NK-92 (cell line): ENCODE measurements at regions not wholly inside any gene's neighbourhood (a gene's known extent, or its start where the extent isn't known, plus 50 kb on each side); places are given as distances from the start of the nearest gene placed in this dataset.

Experiments used
- DNase-seq: peaks from one replicate; lab custom pipeline; 2025; ENCODE audit not compliant: unreplicated experiment; lab: John Stamatoyannopoulos, UW

DNA sequence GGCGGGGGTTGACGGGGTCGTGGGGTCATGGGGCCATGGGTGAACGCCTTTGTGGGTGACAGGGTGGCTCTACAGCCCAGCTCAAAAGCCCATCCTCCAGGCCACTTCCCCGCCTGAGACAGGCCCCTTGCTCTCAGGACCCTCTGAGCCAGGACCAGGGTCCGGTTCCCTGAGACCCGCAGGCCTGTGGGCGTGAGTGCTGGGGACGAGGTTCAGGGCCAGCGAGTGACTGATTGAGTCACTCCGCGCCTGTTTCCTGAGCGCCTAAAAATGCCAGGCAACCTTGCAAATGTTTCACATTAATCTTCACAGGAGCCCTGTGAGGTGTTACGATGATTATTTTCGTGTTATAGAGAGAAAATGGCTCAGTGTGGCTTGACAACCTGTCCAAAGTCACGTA is 97.8 kb downstream of the ZNF674 start:
- no peak for DNase-seq

DNA sequence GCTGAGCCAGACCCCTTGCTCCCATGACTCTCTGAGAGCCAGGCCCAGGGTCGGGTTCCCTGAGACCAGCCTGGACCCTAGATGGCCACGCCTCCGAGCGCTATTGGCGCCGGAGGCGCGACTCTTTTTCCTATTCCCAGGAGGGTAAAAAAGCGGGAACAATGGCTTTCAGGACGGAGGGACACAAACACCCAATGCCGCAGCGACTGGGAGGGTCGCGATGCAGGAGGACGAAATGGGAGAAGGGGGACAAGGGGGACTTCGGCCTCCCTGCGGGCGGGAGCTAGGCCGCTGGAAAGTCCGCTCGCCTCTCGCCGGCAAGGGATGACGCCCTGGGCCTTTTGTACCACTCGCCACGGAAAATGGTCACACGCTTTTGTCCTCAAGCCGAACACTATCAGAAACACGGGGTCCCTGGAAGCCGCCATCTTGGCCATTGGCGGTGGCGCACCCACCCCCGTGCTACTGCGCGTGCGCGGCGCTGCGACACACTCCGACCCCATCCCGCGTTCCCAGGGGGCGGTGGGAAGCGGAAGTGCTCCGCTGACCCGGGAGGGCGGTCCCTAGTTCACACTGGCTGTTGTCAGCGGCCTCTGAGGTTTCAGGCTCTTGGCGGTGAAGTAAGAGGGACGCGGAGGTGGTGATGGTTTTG is 98.4 kb downstream of the ZNF674 start:
- DNase-seq = peak; percentile 21

DNA sequence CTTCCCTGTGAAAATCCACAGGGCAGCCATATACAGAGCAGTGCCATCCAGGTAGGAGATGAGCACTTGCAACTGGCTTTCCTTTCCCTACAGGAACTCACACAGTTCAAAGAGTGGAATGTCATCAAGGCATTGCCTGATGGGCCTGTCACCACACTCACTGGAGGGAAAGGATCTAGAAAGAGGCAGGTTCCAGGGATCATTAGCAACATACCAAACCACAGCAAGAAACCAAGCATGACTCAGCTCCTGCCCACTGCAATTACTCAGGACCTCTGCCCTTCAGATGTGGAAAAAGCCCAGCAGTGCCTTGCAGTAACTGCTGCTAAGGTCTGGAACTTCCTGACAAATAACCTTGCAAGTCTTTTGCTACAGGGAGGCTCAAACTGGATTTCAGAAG is 101.2 kb downstream of the ZNF674 start:
- DNase-seq = no peak

DNA sequence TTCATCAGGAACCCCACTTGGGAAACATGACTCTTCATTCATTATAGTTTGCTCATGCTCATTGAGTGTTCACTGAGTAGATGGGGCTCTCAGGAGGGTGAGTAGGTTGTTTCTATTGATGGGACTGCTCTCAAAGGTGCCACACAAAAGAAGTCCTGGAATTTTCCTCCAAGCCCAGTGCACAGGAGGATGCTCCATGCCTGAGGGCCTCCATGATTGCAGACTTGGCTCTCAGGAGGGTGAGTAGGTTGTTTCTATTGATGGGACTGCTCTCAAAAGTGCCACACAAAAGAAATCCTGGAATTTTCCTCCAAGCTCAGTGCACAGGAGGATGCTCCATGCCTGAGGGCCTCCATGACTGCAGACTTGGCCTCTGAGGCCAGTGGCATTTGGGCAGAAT is 108.5 kb downstream of the ZNF674 start:
- no peak for DNase-seq

DNA sequence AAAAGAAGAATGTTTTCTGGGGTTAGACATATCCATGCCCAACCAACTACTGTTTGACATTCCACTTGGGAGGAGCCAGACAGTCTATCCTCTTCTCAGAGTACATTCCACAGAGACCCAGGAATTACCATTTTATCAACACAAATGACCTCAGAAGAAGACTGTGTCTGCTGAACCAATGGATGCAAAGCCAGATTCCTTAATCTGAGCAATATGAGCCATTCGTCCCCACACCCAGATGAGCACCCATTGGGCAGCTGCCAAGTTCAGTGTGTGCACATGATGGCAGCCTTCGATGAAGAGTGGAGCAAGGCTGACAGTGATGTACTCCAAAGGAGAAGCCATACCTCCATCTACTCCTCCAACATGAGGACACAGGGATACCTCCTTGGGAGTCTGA is 111.3 kb downstream of the ZNF674 start:
- DNase-seq = no peak

DNA sequence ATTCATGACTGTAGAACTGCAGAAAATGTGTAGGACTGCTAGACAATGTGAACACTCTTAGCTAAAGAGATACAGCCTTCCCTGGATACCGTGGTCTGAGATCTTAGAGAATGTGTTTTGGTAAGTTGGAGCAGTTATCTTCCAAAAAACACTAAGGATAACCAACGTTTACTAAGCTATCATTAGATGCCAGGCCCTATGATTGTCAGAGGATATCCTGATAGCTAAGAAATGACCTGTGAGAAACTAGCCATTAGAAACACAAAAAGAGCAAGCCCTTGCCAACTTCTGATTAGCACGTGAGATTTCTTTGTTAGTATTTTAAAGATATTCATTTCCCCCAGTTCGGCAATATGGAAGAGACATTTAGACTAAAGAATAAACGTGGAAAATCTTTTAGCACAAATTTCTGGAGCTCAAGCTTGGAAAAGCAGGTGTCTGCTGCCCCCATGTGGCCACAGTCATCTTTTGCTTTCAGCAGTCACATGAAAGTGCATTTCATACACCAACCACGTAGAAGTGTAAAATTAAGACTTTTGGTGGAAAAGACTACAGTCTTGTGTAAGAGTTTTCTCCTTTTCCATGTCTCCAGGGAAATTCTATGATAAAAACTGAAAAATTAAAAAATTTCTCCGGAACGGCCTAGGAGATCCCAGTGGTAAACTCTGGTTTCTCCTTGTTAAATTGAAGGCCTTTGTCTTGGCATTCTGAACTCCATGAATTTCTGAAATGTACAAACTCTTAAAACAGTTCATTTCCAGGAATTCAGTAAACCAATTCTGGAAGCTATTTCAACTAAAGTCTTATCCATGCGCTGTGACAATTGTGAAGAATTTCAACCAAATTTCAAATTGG is 136.4 kb downstream of the ZNF674 start:
- no peak for DNase-seq

DNA sequence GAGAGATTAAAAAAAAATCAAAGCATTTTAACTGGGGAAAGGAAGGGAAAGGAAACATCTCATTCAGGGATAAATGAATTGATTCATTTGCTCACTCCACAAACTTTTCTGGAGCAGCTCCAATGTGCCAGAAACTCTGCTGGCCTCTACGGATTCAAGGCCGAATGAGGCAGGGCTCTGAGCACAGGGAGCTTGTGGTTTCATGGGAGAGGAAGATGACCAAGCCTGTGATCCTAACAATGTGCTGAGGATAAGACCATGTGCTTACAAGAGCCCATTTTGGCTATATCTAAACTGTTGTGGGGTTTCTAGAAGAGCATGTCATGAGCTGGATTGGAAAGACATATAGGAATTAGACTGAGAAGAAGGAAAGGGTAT is 137.5 kb downstream of the ZNF674 start:
- DNase-seq = no peak

DNA sequence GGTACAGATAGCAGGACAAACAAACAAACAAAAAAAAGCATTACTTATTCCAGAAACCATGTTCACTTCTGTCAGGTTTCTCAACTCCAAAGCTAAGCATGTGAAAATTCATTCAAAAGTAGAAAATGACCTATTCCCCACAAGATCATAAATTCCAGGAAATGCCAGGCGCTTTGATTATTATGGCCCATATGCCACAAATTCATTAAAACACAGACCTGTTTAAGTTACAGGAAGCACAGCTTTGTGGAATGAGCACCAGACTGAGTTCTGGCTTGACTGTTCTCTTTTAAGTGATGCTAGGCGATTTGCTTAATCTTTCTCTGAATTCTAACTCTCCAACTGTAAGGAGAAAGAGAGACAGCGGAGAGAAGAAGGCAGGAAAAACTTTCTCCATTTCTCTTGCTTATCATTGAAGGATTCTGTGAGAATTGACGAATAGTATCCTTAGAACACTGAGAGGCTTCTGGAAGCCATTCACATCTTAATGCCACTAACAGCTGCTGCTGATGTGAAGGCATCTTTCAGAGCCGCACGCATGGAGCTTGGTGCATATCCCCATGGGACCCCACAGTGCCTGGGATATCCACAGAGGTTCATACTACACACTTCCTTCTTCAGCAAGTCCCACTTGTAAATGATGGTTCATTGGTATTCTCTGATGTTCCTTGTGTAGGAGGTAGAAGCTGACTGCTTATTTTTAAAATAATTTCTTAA is 138.0 kb downstream of the ZNF674 start:
- DNase-seq = no peak

DNA sequence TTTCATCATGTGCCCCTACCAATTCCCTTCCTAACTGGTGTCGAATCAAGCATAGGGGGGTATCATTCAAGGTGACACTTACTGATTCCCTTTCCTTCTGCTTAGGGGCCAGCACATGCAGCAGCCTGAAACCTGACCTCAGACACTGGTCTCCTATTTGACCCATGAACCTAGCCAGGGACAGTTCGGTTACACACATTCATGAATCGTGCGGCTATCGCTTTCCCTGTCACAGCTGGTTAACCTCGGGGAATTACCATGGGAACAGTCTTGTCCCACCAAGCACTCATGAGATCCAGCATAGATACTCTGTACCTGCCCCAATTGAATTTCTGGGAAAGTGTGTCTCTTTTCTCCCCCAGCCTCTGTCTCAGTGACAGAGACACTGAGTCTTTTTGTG is 140.4 kb downstream of the ZNF674 start:
- no peak for DNase-seq

DNA sequence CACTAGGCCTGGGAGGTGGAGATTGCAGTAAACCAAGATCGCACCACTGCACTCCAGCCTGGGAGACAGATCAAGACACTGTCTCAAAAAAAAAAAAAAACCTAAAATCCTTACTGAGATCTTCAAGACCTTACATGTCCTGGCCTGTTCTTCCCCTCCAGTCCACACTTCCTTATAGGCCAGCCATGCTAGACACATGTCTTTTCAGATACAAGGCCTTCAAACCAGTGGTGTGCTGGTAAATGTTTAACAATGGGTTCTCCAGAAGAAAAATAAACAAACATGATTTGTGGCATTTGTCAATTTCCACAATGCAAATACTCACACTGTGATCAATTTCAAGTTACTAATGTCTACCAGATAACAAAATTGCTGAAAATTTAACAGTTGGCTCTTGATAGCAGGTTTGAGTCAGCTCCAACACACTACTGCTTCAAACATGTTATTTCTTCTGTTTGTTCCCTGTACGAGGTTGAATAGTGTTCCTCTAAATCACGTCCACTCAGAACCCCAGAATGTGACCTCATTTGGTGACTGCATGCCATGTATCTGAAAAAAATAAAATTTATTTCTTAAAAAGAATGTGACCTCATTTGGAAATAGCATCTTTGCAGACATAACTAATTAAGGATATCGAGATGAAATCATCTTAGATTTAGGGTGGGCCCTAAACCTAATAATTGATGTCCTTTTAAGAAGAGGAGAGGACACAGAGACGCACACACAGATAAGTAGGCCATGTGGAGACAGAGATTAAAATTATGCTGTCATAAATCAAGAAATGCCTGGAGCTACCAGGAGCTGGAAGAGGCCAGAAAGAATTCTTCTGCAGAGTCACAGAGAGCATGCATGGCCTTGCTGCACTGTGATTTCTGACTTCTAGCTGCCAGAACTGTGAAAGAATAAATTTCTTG is 144.4 kb downstream of the ZNF674 start:
- DNase-seq = no peak

DNA sequence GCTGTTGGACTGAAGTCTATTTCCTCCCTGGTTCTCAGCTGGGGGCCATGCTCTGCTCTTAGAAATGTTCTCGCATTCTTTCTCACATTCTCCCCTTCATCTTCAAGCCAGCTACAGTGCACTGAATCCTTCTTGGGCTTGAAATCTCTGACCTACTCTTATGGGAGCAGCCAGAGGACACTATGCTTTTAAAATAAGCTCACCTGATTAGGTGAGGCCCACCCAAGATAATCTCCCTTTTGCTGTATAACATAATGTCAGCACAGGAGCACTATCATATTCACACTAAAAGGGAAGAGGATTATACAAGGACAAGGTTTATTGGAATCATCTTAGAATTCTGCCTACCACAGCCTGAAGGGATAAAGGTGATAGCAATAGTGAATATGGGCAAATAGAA is 146.3 kb downstream of the ZNF674 start:
- DNase-seq = no peak

DNA sequence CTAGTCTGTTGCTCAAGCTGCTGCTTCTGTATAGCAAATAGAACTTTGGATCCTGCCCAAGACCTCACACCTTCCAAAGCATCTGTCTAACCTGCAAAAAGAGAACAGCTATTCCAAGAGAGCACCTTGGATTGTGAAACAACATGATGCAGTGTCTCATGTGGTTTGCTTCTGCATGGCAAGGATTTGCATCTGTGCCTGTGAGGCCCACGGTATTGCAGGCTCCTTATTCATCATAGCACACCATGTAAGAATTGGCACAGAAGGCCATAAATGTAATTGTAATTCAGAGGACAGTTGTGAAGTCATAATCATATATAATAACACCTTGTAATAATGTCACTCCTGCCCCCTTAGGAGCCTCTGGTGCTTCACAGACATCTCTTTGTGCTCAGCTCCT is 147.1 kb downstream of the ZNF674 start:
- no peak for DNase-seq

DNA sequence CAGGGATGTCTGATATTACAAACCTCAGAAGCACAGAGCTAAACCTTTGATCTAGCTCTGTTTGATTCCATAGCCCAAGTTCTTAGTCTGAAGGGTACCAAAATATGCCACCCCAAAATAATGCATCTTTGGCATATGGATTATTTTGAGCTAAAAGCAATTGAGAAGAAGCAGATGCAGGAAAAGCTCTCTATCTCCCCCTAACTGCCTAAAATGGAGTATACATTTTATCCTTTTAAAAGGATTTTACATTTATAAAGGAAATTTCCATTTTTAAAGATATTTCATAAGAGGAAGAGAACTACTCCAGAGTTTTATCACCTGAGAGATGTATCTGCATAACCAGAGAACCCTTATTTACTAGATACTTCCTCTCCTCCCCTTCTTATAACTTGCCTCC is 158.7 kb downstream of the ZNF674 start:
- DNase-seq = no peak

DNA sequence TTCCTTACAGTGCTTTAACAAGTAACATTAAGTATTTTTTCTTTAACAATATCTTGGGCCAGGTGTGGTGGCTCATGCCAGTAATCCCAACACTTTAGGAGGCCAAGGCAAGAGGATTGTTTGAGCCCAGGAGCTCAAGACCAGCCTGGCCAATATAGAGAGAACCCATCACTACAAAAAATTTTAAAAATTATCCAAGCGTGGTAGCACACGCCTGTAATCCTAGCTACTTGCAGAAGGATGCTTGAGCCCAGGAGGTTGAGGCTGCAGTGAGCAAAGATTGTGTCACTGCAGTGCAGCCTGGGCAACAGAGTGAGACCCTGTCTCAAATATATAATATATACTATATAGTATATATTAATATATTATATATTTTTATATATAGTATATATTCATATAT is 162.2 kb downstream of the ZNF674 start:
- no peak for DNase-seq

DNA sequence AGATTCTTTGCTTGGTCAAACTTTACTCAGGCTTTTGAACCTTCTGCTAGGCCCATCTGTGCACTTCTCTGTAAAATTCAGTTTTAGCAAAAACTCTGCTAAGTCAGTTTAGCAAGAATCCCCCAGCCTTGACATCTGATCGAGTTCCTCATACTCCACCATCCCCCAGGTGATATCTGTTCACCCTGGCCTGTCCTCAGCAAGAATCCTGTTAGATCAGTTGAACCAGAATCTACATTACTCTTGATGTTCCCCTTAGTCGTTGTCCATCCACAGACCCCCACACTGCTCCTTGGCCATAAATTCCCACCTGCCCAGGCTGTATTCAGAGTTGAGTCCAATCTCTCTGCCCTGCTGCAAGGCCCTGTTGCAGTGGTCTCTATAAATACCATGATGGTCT is 162.6 kb downstream of the ZNF674 start:
- DNase-seq = no peak

DNA sequence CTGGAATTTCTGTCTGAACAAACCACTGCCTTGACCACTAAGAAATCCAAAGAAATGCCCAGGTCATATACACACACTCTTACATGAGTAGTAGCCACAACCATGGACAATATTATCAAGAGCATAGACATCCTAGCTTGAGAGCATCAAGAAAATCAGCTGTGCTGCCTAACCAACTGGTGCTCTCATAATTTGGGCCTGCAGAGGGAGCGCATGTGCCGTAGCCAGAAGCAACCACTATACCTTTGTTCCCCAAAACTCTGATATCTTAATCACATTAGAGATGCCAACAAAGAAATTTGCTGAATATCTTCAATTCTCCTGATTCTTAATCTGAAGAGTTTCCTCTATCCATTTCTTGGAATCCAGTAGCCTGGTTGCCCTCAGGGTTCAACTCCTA is 163.6 kb downstream of the ZNF674 start:
- DNase-seq = no peak

DNA sequence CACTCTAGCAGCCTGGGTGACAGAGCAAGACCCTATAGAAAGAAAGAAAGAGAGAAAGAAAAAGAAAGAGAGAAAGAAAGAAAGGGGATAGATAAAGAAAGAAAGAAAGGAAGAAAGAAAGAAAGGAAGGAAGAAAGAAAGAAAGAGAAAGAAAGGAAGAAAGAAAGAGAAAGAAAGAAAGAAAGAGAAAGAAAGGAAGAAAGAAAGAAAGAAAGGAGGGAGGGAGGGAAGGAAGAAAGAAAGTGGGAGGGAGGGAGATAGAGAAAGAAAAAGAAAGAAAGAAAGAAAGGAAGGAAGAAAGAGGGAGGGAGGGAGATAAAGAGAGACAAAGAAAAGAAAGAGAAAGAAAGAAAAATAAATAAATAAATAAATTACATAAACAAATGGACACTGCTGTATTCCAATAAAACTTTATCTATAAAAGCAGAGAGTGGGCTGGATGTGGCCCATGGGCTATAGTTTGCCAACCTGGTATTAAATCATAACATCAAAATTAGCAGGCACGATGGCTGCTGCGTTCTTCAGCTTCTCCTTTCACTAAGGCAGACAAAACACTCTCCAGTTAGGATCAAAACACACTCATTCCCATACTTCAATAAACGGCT is 165.0 kb downstream of the ZNF674 start:
- no peak for DNase-seq

DNA sequence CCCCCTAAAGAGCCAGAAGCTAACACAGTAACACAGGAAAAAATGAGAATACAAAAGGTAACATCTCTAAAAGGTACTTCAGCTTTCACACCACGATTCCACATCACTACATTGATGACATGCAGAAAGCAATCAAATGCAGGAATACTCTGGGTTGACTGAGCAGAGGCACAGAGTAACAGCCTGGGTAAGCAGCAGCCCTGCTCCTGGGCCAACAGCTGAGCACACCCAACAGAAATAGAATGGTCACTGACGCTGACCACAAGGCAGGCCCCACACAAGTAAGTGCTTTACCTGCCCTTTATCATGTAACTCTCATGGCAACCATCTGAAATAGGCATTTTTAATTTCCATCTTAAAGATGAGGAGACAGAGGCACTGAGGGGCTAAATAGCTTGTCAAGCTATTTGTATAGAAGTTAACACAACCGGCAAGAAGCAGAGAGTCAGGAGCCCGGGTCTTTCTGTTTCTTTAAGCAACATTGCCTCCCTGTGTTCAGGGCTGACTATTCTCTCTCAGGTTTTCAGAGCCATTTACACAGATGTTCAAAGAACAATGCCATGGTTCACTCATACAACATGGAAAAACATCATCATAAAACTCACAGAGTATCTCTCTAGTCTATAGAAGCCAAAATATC is 168.9 kb downstream of the ZNF674 start:
- no peak for DNase-seq

DNA sequence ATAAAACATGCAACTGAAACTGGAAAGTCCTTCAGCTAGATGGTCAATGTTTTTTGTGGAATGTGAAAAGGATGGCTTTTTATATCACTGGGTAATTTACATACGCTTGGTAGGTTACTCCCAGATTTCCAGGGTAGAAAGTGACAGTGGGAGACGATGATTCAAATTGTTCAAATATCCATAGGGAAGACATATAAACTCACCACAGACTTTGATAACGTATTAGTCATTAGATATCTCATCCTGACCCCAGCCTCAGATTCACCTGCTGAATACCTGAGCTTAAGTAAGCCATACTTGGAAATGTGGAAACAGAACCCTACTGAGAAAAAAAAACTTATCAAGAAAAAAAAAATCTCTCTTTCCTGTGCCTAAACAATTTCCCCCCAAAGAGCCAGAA is 169.4 kb downstream of the ZNF674 start:
- DNase-seq = no peak

DNA sequence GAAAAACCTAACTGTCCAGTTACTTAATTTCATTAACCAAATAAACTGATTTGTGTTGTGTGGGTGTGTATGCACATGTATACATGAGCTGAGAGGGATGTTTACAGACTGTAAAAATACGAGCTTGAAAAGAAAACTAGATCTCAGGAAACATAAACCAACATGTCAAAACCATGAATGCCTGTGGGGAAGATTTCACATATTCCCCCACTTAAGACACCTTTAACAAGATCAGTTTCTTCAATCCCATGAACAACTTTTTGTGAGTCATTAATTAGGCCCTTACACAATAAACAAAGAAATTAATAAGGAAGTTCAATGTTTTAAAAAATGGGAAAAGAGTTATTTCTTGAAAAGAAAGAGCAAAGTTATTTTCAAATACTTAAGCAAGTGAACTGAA is 170.8 kb downstream of the ZNF674 start:
- DNase-seq = no peak
